Peyer's patch (tissue), 4 donors: ENCODE measurements at regions not wholly inside any gene's neighbourhood (a gene's known extent, or its start where the extent isn't known, plus 50 kb on each side); places are given as distances from the start of the nearest gene placed in this dataset.

Experiments
- CTCF ChIP-seq, 6 experiments: fragments of 450-650 bp in 4 of 6; fragments of 200-600 bp in 2 of 6; sonication (generic) in 1 of 6; IDR thresholded peaks; one replicate each; pipeline ENCODE4 v1.5.1; 2017 to 2019; ENCODE audit warnings: antibody characterized with exemption in 6 of 6, mild to moderate bottlenecking in 3 of 6, moderate library complexity in 1 of 6
- POLR2A ChIP-seq, 2 donors: fragments of 450-650 bp; IDR thresholded peaks; one replicate each; pipeline ENCODE4 v1.5.1; 2017; ENCODE audit warnings: antibody characterized with exemption in 2 of 2, mild to moderate bottlenecking in 2 of 2, moderate library complexity in 2 of 2

DNA sequence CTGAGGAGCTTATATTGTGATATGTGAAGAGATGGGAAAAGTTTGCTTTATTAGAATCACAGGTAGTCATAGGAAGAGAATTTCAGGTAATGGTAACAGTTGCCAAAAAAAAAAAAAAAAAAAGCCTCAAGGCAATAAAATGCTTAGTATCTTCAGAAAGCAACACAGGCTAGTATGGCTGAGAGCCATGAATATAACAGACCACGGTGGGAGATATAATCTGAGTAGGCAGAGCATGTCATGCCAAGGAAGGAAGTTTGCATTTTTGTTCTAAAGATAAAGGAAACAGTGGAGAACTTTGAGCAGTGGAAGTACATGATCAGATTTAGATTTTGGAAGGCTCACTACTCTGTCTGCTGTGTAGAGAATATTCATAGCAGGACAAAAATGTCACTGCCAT, 211.4 kb downstream of the ETS1 start:
- no peak for TF ChIP-seq CTCF (IDR thresholded peaks at IDR 0.05)
- no peak for TF ChIP-seq POLR2A (IDR thresholded peaks at IDR 0.05)
